Adrenal gland (tissue), 9 donors: ENCODE measurements at regions not wholly inside any gene's neighbourhood (a gene's known extent, or its start where the extent isn't known, plus 50 kb on each side); places are given as distances from the start of the nearest gene placed in this dataset.
"Not testable (repeated sequence)": the region's sequence is repeated elsewhere in the genome, so short reads cannot be mapped to it uniquely, and the experiment has no call there.

ENCODE experiments used
- DNase-seq, 7 donors: peaks; one replicate each; pipeline ENCODE4 v3.0.0-alpha.2; 2019 to 2020
- H3K27ac ChIP-seq, 5 donors: fragments of 200-600 bp; sonication (generic) in 4 of 5; 1 replicate in 3 of 5; 2 replicates in 2 of 5; pipeline versions ENCODE4 v1.5.1 to v1.8.0; 2016 to 2020; ENCODE audit warnings: mild to moderate bottlenecking in 1 of 5
- H3K27me3 ChIP-seq: fragments of 200-600 bp; 2 replicates; pipeline ENCODE4 v1.8.0; 2021
- H3K36me3 ChIP-seq, 2 donors: fragments of 200-600 bp; replicated peaks in 1 of 2; 1 replicate in 1 of 2; 2 replicates in 1 of 2; pipeline versions ENCODE4 v1.5.1 to v1.8.0; 2018 to 2022
- H3K4me1 ChIP-seq, 2 donors: fragments of 200-600 bp; replicated peaks in 1 of 2; 1 replicate in 1 of 2; 2 replicates in 1 of 2; pipeline versions ENCODE4 v1.5.1 to v1.8.0; 2018 to 2021
- H3K4me3 ChIP-seq, 4 donors: fragments of 200-600 bp; sonication (generic) in 3 of 4; one replicate each; pipeline ENCODE4 v1.5.1; 2016 to 2018
- H3K9me3 ChIP-seq, 3 donors: fragments of 200-600 bp; sonication (generic) in 1 of 3; replicated peaks in 1 of 3; 1 replicate in 2 of 3; 2 replicates in 1 of 3; pipeline versions ENCODE4 v1.5.1 to v1.8.0; 2016 to 2021
- POLR2A ChIP-seq, 2 donors: fragments of 450-650 bp; IDR thresholded peaks; one replicate each; pipeline ENCODE4 v1.6.1; 2017; ENCODE audit warnings: antibody characterized with exemption in 2 of 2, mild to moderate bottlenecking in 2 of 2, moderate library complexity in 1 of 2
- WGBS, 4 donors: extraction: QIAGEN DNeasy Blood & Tissue Kit in 2 of 4; methylation state at CpG; one replicate each; pipeline versions ENCODE4 v1.1.5 to v1.1.7; 2013 to 2017; 5-methylcytosine and 5-hydroxymethylcytosine counted together
- intact Hi-C, 2 donors: fragments of 100-400 bp; cut with DNase I; formaldehyde crosslinking; loops; one replicate each; pipeline versions ENCODE4 v1.14.1 to v1.15.0; 2022 to 2023
- TF ChIP-seq, protein P1 (sequence below), 6 experiments: fragments of 450-650 bp in 4 of 6; fragments of 200-600 bp in 2 of 6; sonication (generic) in 1 of 6; IDR thresholded peaks; 1 replicate in 5 of 6; 2 replicates in 1 of 6; pipeline versions ENCODE4 v1.5.1 to v1.8.0; 2016 to 2021; ENCODE audit warnings: antibody characterized with exemption in 6 of 6, mild to moderate bottlenecking in 2 of 6, moderate library complexity in 1 of 6
- donor health status: healthy with polysubstance abuse.
- donor health status: Bipolar disorder and iron deficiency.
- donor health status: DM: yes; HTN: yes; CAD: no.
- donor health status: DM: no; HTN: no; CAD: no.
- donor health status: DM: no; HTN: no; CAD: no.

DNA sequence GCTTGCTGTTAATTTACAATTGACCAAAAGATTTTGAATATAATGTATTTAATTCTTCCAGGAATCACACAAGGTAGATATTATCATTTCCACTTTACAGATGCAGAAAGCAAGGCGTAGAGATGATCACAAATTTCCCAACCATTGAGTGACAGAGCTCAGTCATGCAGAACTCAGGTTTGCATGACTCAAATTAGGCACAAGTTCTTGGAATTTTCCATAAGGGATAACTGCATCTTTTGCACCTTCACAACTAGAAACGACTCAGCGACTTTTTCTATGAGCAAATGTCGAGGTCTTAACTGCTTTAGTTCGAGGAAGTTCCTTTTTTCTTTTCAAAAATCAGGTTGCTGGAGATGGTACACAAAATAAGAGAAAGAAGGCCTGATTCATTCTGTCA, 265.5 kb upstream of the PAPPA start:
- TF ChIP-seq POLR2A (IDR thresholded peaks at IDR 0.05), result no peak
- TF ChIP-seq, protein P1, sequence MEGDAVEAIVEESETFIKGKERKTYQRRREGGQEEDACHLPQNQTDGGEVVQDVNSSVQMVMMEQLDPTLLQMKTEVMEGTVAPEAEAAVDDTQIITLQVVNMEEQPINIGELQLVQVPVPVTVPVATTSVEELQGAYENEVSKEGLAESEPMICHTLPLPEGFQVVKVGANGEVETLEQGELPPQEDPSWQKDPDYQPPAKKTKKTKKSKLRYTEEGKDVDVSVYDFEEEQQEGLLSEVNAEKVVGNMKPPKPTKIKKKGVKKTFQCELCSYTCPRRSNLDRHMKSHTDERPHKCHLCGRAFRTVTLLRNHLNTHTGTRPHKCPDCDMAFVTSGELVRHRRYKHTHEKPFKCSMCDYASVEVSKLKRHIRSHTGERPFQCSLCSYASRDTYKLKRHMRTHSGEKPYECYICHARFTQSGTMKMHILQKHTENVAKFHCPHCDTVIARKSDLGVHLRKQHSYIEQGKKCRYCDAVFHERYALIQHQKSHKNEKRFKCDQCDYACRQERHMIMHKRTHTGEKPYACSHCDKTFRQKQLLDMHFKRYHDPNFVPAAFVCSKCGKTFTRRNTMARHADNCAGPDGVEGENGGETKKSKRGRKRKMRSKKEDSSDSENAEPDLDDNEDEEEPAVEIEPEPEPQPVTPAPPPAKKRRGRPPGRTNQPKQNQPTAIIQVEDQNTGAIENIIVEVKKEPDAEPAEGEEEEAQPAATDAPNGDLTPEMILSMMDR (IDR thresholded peaks at IDR 0.05), result no peak
- intact Hi-C loops, result no loop called here
- H3K36me3 ChIP-seq, result no peaks in the 10 kb centered on the region
- no peaks in the 10 kb centered on the region for H3K4me1 ChIP-seq
- no peak overlapping the region for H3K4me3 ChIP-seq
- WGBS, 4 donors, result 65 to 76% (median 70%) methylated on average over 5 of the region's 5 CpGs
- DNase-seq, result no peak
- no peaks in the 10 kb centered on the region for H3K27me3 ChIP-seq
- H3K9me3 ChIP-seq, result no peaks in the 10 kb centered on the region
- no peak overlapping the region for H3K27ac ChIP-seq

DNA sequence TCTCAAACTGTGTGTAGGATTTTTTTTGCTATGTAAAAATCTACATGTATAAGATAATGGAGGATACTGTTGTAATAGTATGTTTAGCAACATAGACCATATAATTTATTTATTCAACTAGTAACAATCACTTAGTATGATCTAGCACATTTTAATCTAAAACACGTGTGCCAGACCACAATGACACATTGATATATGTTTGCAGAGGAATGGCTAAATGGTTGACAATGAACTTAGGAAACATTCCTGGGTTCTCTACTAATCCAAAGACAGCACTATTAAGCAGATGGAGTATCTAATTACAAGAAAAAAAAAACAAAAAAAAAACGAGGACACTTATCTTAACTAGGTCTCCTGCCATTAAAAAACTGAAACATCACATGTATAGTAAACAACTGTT, 261.7 kb upstream of the PAPPA start:
- H3K36me3 ChIP-seq, result no peaks in the 10 kb centered on the region
- H3K4me3 ChIP-seq, result no peak overlapping the region
- no peaks in the 10 kb centered on the region for H3K9me3 ChIP-seq
- H3K27ac ChIP-seq, result no peak overlapping the region
- intact Hi-C loops, result no loop called here
- WGBS, 4 donors, result 22 to 28% (median 26%) methylated on average over 2 of the region's 2 CpGs
- DNase-seq, result no peak
- H3K4me1 ChIP-seq, result no peaks in the 10 kb centered on the region
- TF ChIP-seq, protein P1 (IDR thresholded peaks at IDR 0.05), result no peak
- no peak for TF ChIP-seq POLR2A (IDR thresholded peaks at IDR 0.05)
- H3K27me3 ChIP-seq, result no peaks in the 10 kb centered on the region

DNA sequence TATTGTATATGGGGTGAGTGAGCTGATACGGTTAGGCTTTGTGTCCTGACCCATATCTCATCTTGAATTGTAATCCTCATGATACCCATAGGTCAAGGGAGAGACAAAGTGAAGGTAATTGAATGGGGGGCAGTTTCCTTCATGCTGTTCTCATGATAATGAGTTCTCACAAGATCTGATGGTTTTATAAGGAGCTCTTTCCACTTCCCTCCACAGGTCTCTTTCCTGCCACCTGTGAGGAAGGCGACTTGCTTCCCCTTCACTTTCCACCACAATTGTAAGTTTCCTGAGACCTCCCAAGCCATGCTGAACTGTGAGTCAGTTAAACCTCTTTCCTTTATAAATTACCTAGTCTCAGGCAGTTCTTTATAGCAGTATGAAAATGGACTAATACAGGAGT, 255.1 kb upstream of the PAPPA start:
- DNase-seq, H3K4me3 ChIP-seq, H3K36me3 ChIP-seq, H3K27me3 ChIP-seq, H3K27ac ChIP-seq, H3K9me3 ChIP-seq, H3K4me1 ChIP-seq, intact Hi-C loops: not testable (repeated sequence)
- 35 to 61% (median 48%) methylated on average over 2 of the region's 2 CpGs for WGBS, 4 donors

DNA sequence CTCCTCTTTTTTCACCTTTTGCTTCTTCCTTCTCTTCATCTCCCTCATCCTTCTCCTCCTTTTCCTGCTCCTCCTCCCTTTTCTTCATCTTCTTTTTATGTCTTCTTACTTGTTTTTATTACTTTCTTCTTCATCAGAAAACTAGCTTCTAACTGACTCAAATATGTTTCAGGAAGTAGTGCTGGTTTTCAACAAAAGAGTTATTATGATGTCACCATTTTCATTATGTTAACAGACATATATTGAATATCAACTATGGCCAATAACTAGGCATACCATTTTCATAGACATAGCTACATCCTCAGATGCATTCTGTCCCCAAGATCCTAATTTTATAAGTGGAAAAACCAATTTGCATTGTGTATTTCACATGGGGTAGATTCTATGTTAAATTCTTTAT, 252.9 kb upstream of the PAPPA start:
- no peaks in the 10 kb centered on the region for H3K27me3 ChIP-seq
- TF ChIP-seq, protein P1 (IDR thresholded peaks at IDR 0.05), result no peak
- TF ChIP-seq POLR2A (IDR thresholded peaks at IDR 0.05), result no peak
- DNase-seq, result no peak
- intact Hi-C loops, result no loop called here
- H3K4me3 ChIP-seq, result no peak overlapping the region
- H3K9me3 ChIP-seq, result no peaks in the 10 kb centered on the region
- no peaks in the 10 kb centered on the region for H3K4me1 ChIP-seq
- H3K27ac ChIP-seq, result no peak overlapping the region
- no peaks in the 10 kb centered on the region for H3K36me3 ChIP-seq

DNA sequence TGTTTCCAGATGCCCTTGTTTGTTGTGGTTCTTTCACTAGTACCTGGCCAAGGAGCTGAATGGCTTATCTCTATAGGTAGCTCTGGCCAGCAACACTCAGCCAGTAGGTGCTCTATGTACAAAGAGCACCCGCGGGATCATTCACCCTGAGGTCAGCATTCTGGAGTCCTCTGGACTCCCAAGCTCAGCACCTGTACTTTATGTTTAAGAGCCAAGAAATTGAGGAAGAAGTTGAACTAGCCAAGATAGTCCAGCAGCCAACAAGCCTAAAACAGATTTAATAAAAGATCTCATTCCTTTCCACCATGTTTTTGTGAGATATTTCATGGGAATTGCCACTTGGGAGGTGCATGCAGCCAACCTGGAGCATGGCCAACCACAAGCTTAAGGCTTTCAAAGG, 242.6 kb upstream of the PAPPA start:
- H3K36me3 ChIP-seq, result no peaks in the 10 kb centered on the region
- TF ChIP-seq POLR2A (IDR thresholded peaks at IDR 0.05), result no peak
- TF ChIP-seq, protein P1 (IDR thresholded peaks at IDR 0.05), result no peak
- no peaks in the 10 kb centered on the region for H3K9me3 ChIP-seq
- 78 to 89% (median 85%) methylated on average over 2 of the region's 2 CpGs for WGBS, 4 donors
- no peak for DNase-seq
- no peak overlapping the region for H3K4me3 ChIP-seq
- no peak overlapping the region for H3K27ac ChIP-seq
- intact Hi-C loops, result no loop called here
- H3K27me3 ChIP-seq, result no peaks in the 10 kb centered on the region
- no peaks in the 10 kb centered on the region for H3K4me1 ChIP-seq
